LHCN-M2 (cell line): ENCODE measurements at regions not wholly inside any gene's neighbourhood (a gene's known extent, or its start where the extent isn't known, plus 50 kb on each side); places are given as distances from the start of the nearest gene placed in this dataset.
"Not testable (repeated sequence)": the region's sequence is repeated elsewhere in the genome, so short reads cannot be mapped to it uniquely, and the experiment has no call there.

ENCODE experiments used
- DNase-seq: peaks from one replicate; pipeline ENCODE4 v3.0.0-alpha.2; 2012; ENCODE audit warnings: low read depth

DNA sequence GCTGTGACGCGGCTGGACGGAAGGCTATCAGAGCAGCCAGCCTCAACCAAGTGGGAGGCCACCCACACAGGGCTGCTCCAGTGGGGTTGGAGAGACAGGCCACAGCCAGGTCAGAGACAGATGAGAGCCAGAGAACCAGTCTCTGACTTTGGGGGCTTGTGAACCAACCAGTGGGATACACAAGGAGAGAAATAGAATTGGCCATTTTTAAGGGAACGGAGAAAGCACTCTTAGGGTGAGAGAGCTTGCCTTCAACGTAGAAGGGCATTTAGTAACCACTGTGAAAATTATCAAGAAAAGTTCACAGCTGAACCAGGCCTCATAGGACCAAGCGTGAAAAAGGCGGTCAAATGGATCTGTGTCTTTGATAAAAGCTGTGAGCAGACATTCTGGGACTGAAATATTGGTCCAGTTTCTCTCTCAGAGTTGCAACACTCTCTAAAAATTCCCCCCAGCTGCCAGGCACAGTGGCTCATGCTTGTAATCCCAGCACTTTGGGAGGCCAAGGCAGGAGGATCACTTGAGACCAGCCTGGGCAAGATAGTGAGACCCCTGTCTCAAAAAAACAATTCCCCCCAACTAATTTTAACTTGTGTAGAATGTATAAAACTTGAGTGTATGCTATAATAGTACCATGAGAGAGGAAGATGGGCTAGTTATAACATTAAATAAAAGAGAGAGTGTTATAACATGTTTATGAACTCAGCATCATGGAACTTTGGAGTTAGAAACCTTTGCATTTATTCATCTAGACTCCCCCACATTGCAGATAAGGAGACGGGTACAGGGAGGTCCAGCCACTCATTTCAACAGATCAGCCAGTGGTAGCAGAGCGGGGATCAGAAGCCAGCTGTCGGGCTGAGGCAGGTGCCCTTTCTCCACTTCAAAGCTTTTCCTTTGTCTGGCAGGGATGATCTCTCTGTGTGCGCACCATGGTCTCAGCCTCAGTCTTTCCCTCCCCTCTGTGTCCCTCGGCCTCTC, 132.2 kb downstream of the NPIPB11 start:
- not testable (repeated sequence) for DNase-seq

GRCh38 chr16:29273298-29274054, 133.0 kb downstream of the NPIPB11 start:
- DNase-seq = peak; percentile 53

GRCh38 chr16:29271721-29272675, 134.5 kb downstream of the NPIPB11 start:
- DNase-seq = peak; percentile 92

GRCh38 chr16:29270923-29271322, 135.6 kb downstream of the NPIPB11 start:
- not testable (repeated sequence) for DNase-seq

DNA sequence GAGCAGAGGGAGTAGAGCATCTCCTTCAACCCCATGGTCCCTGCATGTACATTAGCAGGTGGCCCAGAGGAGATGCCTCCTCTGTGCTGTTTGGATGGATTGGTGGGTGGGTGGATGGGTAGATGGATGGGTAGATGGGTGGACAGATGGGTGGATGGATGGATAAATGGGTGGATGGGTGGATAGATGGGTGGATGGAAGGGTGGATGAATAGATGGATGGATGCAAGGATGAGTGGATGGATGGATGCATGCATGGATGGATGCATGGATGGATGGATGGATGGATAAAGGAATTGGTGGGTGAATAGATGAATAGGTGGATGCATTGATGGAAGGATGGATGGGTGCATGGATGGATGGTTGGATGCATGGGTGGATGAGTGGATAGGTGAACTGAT, 136.5 kb downstream of the NPIPB11 start:
- DNase-seq = not testable (repeated sequence)

DNA sequence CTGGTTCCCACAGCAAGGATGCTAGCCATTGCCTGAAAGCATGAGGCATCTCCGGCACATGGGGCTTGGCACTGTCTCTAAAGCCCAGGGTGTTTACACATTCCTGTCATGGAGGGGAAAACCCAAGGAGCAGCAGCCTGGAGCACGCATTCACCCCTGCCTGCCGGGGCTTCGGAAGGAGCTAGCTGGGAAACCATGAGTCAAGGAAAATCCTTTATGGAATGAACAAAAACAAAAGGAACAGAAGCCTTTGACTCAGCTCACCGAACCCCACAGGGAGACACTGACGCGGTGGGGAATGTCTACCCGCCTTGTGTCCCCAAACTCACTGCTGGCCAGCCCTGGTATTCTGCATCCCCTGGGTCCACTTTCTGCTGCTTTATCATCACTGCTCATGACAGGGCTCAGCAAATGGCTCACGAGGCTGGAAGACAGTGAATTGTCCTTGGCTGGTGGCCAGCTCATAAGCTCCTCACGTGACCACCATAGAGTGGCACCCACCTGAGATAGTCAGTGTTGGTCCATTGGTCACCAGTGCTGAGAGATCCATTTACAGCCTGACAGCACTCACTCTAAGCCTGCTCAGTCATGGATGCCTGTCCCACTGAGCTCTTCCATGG, 137.2 kb downstream of the NPIPB11 start:
- peak; percentile 73 for DNase-seq

- DNase-seq = peak; percentile 78
Measured at GRCh38 chr16:29268785-29269191, 137.7 kb downstream of the NPIPB11 start.

DNA sequence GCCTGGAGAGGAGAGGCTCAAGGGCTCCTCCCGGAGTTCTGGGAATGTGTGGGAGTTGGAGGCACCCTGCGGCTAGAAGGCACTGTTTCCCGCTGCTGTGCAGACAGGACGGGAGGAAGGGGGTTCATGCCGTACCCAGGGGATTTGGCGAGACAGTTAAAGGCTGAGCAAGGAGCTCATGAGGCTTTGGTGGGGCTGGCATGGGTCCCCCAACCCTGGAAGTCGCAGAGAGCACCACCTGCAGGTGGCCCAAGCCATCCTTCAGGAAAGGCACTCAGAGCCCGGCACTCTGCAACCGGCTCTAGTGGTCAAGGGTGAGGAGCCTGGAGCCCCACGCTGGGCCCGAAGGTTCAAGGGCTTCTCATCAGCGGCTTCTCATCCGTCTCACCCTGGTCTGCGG, 138.2 kb downstream of the NPIPB11 start:
- DNase-seq = not testable (repeated sequence)

- DNase-seq = not testable (repeated sequence)
Measured at GRCh38 chr16:29267891-29268290, 138.6 kb downstream of the NPIPB11 start.

DNA sequence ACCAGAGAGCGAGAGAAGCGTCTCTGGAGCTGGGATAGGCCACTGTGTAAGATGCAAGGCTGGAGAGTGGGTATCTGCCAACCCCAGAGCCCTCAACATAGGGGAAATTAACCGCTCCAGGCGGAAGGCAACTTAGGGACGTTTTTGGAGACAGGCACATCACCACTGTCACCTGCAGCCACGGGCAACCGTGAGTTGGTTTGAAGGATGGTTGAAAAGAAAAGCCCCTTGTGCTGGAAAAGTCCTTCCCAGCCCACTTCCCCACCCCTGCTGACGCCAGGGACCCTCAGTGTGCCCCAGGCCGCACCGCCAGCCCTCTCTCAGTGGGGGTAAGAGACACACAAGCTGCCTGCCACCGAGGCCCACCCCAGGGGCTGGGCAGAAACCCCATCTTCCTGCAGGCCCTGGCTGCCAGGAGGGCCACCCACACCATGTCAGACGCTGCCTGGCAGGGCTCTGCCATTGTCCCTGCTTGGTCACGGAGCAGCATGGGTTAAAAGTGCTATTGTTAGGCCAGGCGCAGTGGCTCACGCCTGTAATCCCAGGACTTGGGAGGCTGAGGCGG, 139.4 kb downstream of the NPIPB11 start:
- DNase-seq = not testable (repeated sequence)

GRCh38 chr16:29266612-29267011, 139.9 kb downstream of the NPIPB11 start:
- DNase-seq = peak; percentile 91

GRCh38 chr16:29265255-29265853, 141.2 kb downstream of the NPIPB11 start:
- DNase-seq = peak; percentile 95

GRCh38 chr16:29264080-29264837, 142.3 kb downstream of the NPIPB11 start:
- DNase-seq = peak; percentile 57

DNA sequence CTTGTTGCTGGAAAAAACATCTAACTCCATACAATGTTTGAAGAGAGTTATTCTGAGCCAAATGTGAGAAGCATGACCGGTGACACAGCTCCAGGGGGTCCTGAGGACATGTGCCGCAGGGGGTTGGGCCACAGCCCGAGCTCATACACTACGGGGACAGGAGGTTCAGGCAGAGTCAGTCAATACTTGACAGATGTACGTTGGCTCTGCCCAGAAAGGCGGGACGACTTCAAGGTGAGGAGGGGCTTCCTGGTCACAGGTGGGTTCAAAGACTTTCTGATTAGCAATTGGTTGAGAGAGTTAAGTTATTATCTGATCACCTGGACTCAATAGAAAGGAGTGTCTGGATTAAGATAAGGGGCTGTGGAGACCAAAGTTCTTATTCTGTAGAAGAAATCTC, 143.8 kb downstream of the NPIPB11 start:
- DNase-seq = not testable (repeated sequence)

- DNase-seq = not testable (repeated sequence)
Measured at GRCh38 chr16:29261427-29262248, 144.9 kb downstream of the NPIPB11 start.

- DNase-seq = not testable (repeated sequence)
Measured at GRCh38 chr16:29260683-29261426, 145.7 kb downstream of the NPIPB11 start.

- DNase-seq = not testable (repeated sequence)
Measured at GRCh38 chr16:29259635-29260457, 146.7 kb downstream of the NPIPB11 start.
